ENCODE measurements at regions not wholly inside any gene's neighbourhood (a gene's known extent, or its start where the extent isn't known, plus 50 kb on each side); places are given as distances from the start of the nearest gene placed in this dataset.
A peak's percentile ranks its signal among the peaks of the same experiment; 100 is the strongest.

- ATAC-seq (no peak), DNase-seq (no peak)
- intact Hi-C loops (cut with DNase I) = no loop called here
- Histone ChIP-seq H3K9me3 (no peaks in the 10 kb centered on the region), H3K4me1 (no peaks in the 10 kb centered on the region), H3K27ac (no peak overlapping the region), H3K4me3 (no peak overlapping the region), H3K27me3 (ENCODE audit: low read depth) (no peaks in the 10 kb centered on the region), H3K36me3 (no peaks in the 10 kb centered on the region)
- TF ChIP-seq CTCF (IDR thresholded peaks at IDR 0.05) = no peak
These were observed 393.0 kb downstream of the CDH19 start for GRCh38 chr18:66210875-66211274.

- H3K27me3 ChIP-seq (ENCODE audit: low read depth) = no peaks in the 10 kb centered on the region
- no peaks in the 10 kb centered on the region for H3K36me3 ChIP-seq
- H3K4me3 ChIP-seq = no peak overlapping the region
- intact Hi-C loops (cut with DNase I) = no loop called here
- DNase-seq = no peak
- no peaks in the 10 kb centered on the region for H3K4me1 ChIP-seq
- H3K9me3 ChIP-seq = no peaks in the 10 kb centered on the region
- ATAC-seq = no peak
- H3K27ac ChIP-seq = no peak overlapping the region
- TF ChIP-seq CTCF (IDR thresholded peaks at IDR 0.05) = no peak
These were observed 394.2 kb downstream of the CDH19 start for GRCh38 chr18:66209656-66210055.

GRCh38 chr18:66196805-66197204 is 407.1 kb downstream of the CDH19 start:
- H3K36me3 ChIP-seq = no peaks in the 10 kb centered on the region
- no peak for TF ChIP-seq CTCF (IDR thresholded peaks at IDR 0.05)
- ATAC-seq = no peak

GRCh38 chr18:66193938-66194337 is 410.0 kb downstream of the CDH19 start:
- peak in 1 of 2 donors; percentile 34 for ATAC-seq
- no peak overlapping the region for H3K4me3 ChIP-seq

More at GRCh38 chr18:66196805-66197204, 407.1 kb downstream of the CDH19 start:
- no peaks in the 10 kb centered on the region for H3K9me3 ChIP-seq
- H3K27ac ChIP-seq = no peak overlapping the region
- no peaks in the 10 kb centered on the region for H3K4me1 ChIP-seq
- H3K4me3 ChIP-seq = no peak overlapping the region
- intact Hi-C loops (cut with DNase I) = no loop called here
- no peaks in the 10 kb centered on the region for H3K27me3 ChIP-seq (ENCODE audit: low read depth)
- no peak for DNase-seq

GRCh38 chr18:66193394-66193793 is 410.5 kb downstream of the CDH19 start:
- Histone ChIP-seq H3K9me3 (no peaks in the 10 kb centered on the region), H3K4me1 (no peaks in the 10 kb centered on the region), H3K4me3 (no peak overlapping the region), H3K27ac (no peak overlapping the region), H3K36me3 (no peaks in the 10 kb centered on the region), H3K27me3 (ENCODE audit: low read depth) (no peaks in the 10 kb centered on the region)
- intact Hi-C loops (cut with DNase I) = no loop called here
- no peak for DNase-seq
- no peak for TF ChIP-seq CTCF (IDR thresholded peaks at IDR 0.05)
- peak in 1 of 2 donors; percentile 32 for ATAC-seq

More at GRCh38 chr18:66193938-66194337, 410.0 kb downstream of the CDH19 start:
- intact Hi-C loops (cut with DNase I) = no loop called here
- no peak for TF ChIP-seq CTCF (IDR thresholded peaks at IDR 0.05)
- no peak for DNase-seq
- no peaks in the 10 kb centered on the region for H3K9me3 ChIP-seq
- H3K36me3 ChIP-seq = no peaks in the 10 kb centered on the region
- H3K27ac ChIP-seq = no peak overlapping the region
- H3K27me3 ChIP-seq (ENCODE audit: low read depth) = no peaks in the 10 kb centered on the region
- H3K4me1 ChIP-seq = no peaks in the 10 kb centered on the region
